Endothelial cell of umbilical vein (primary cell): ENCODE measurements at regions not wholly inside any gene's neighbourhood (a gene's known extent, or its start where the extent isn't known, plus 50 kb on each side); places are given as distances from the start of the nearest gene placed in this dataset.

Experiments used
- BruUV-seq: library from RNA; stranded (reverse); fragments of 400-500 nt; replicated peaks from 2 replicates; lab custom pipeline; 2021; lab: Mats Ljungman, UMichigan
- CTCF ChIA-PET: fragments of 300-600, 350-600 bp; sonication (Branson Sonifier 250); formaldehyde crosslinking; loops from one replicate; lab custom pipeline; 2021; ENCODE audit warnings: antibody characterized with exemption, inconsistent platforms; lab: Charles Lee
- POLR2A ChIA-PET: fragments of 300-600, 350-600 bp; sonication (Branson Sonifier 250); formaldehyde crosslinking; loops from one replicate; lab custom pipeline; 2021; ENCODE audit warnings: antibody characterized with exemption, inconsistent platforms; lab: Charles Lee
- DNase-seq: peaks from one replicate; pipeline ENCODE4 v3.0.0-alpha.2; 2011; ENCODE audit warnings: low read depth, low spot score
- FAIRE-seq: peaks from 2 replicates; lab custom pipeline; 2011; peaks lifted over from hg19 to GRCh38; lab: Jason Lieb, UNC
- H2AFZ ChIP-seq: 2 replicates; pipeline ENCODE4 v1.6.0; 2012; ENCODE audit warnings: low read depth, low read length, control low read depth, inconsistent platforms
- H3K27ac ChIP-seq: 2 replicates; pipeline ENCODE4 v1.5.1; 2011; ENCODE audit warnings: low read depth, mild to moderate bottlenecking, control low read depth, low read length, moderate library complexity; ENCODE audit not compliant: insufficient read depth
- H3K27me3 ChIP-seq, 2 experiments: 2 replicates each; pipeline versions ENCODE4 v1.6.0 to v1.6.1; 2011; ENCODE audit warnings: low read length in 2 of 2, mixed read lengths in 1 of 2; ENCODE audit not compliant: control insufficient read depth in 2 of 2, insufficient read depth in 2 of 2
- H3K36me3 ChIP-seq, 2 experiments: 2 replicates in 1 of 2; 3 replicates in 1 of 2; pipeline ENCODE4 v1.5.1; 2011; ENCODE audit warnings: low read length in 2 of 2, mild to moderate bottlenecking in 1 of 2, moderate library complexity in 1 of 2; ENCODE audit not compliant: control insufficient read depth in 2 of 2, insufficient read depth in 2 of 2; ENCODE audit errors: extremely low read depth in 1 of 2
- H3K4me1 ChIP-seq: 3 replicates; pipeline ENCODE4 v1.5.1; 2011; ENCODE audit warnings: mild to moderate bottlenecking, low read length; ENCODE audit not compliant: control insufficient read depth, insufficient read depth; ENCODE audit errors: extremely low read depth
- H3K4me2 ChIP-seq: 2 replicates; pipeline ENCODE4 v1.6.1; 2011; ENCODE audit warnings: low read length, control low read depth, mixed read lengths; ENCODE audit not compliant: insufficient read depth
- H3K4me3 ChIP-seq, 3 experiments: fragments of 200-600 bp in 1 of 3; sonication (generic), shearing (Covaris generic) in 1 of 3; replicated peaks in 1 of 3; 2 replicates each; pipeline ENCODE4 v1.5.1; 2011 to 2016; ENCODE audit warnings: control low read depth in 3 of 3, low read length in 3 of 3, mild to moderate bottlenecking in 2 of 3, inconsistent platforms in 1 of 3, low read depth in 1 of 3, moderate library complexity in 1 of 3; ENCODE audit not compliant: insufficient read depth in 1 of 3
- H3K79me2 ChIP-seq: 2 replicates; pipeline ENCODE4 v1.6.0; 2012; ENCODE audit warnings: low read length, inconsistent platforms; ENCODE audit not compliant: control insufficient read depth, insufficient read depth
- H3K9ac ChIP-seq: replicated peaks from 2 replicates; pipeline ENCODE3; 2011; ENCODE audit warnings: low read length, control low read depth; ENCODE audit not compliant: insufficient read depth; ENCODE audit errors: extremely low read depth
- H3K9me1 ChIP-seq: replicated peaks from 3 replicates; pipeline ENCODE4 v1.6.0; 2011; ENCODE audit warnings: mild to moderate bottlenecking, low read length; ENCODE audit not compliant: control insufficient read depth, insufficient read depth; ENCODE audit errors: extremely low read depth
- H3K9me3 ChIP-seq: replicated peaks from 2 replicates; pipeline ENCODE4 v1.5.1; 2012; ENCODE audit warnings: low read length, inconsistent platforms; ENCODE audit not compliant: control insufficient read depth, insufficient read depth
- H4K20me1 ChIP-seq: replicated peaks from 2 replicates; pipeline ENCODE3; 2011; ENCODE audit warnings: mild to moderate bottlenecking, low read length; ENCODE audit not compliant: control insufficient read depth, insufficient read depth; ENCODE audit errors: extremely low read depth
- CTCF ChIP-seq, 2 donors: IDR thresholded peaks; 1 replicate in 1 of 2; 2 replicates in 1 of 2; pipeline ENCODE4 v1.5.1; 2011; ENCODE audit warnings: low read length in 2 of 2, mild to moderate bottlenecking in 2 of 2, moderate library complexity in 2 of 2, control low read depth in 1 of 2, inconsistent platforms in 1 of 2, low read depth in 1 of 2; ENCODE audit not compliant: insufficient read depth in 1 of 2; ENCODE audit errors: extremely low read depth in 1 of 2
- FOS ChIP-seq: IDR thresholded peaks from 2 replicates; pipeline ENCODE4 v1.6.1; 2011; ENCODE audit warnings: mild to moderate bottlenecking, low read length, moderate library complexity, borderline replicate concordance; ENCODE audit not compliant: insufficient read depth
- GATA2 ChIP-seq: IDR thresholded peaks from 2 replicates; pipeline ENCODE4 v1.7.0; 2011; ENCODE audit warnings: low read depth, mild to moderate bottlenecking, moderate library complexity, mixed read lengths, low read length; ENCODE audit not compliant: insufficient read length, insufficient read depth
- JUN ChIP-seq: IDR thresholded peaks from 2 replicates; pipeline ENCODE4 v1.6.1; 2011; ENCODE audit warnings: borderline replicate concordance, low read depth; ENCODE audit not compliant: insufficient read length, insufficient read depth
- MAX ChIP-seq: IDR thresholded peaks from 2 replicates; pipeline ENCODE4 v1.6.1; 2011; ENCODE audit not compliant: insufficient read depth, insufficient read length
- MYC ChIP-seq: IDR thresholded peaks from one replicate; pipeline ENCODE4 v1.6.1; 2011; ENCODE audit warnings: mild to moderate bottlenecking, low read depth, low read length
- POLR2A ChIP-seq: IDR thresholded peaks from 2 replicates; pipeline ENCODE4 v1.6.1; 2012; ENCODE audit warnings: low read depth, mild to moderate bottlenecking, control low read depth, low read length
- POLR2AphosphoS5 ChIP-seq: IDR thresholded peaks from 2 replicates; pipeline ENCODE4 v1.6.1; 2012; ENCODE audit warnings: low read depth, mild to moderate bottlenecking, control low read depth, low read length, moderate library complexity; ENCODE audit not compliant: insufficient read depth
- dilution Hi-C: fragments of 300-500 bp; cut with MboI; formaldehyde crosslinking; loops from one replicate; pipeline ENCODE4 v1.15.0; 2019; ENCODE audit warnings: low sequenced_read_pairs; ENCODE audit not compliant: extremely low pct_ligation_motif_present
- intact Hi-C: fragments of 100-400 bp; cut with micrococcal nuclease; formaldehyde crosslinking; loops from one replicate; pipeline ENCODE4 v1.10.0; 2022

DNA sequence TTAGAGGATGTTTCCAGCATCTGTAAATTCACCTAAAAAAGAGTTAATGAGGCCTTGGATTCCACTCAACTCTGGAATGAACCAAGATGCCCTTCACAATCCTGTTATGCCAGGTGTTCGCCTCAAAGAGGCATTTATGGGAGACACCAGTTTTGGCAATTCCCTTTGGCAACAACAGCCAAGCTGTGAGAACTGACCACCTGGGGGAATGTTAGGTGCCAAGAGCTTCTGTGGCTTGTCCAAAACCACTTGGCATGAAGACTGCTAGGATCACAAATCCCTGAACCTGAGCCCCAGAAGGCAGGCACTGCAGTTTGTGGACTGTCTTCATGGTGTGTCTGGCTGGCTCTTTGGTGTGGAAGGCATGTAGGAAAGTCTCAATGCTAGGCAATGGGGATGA is 164.4 kb upstream of the BDNF start:
- no peak for FAIRE-seq
- H3K79me2 ChIP-seq: no peaks in the 10 kb centered on the region
- intact Hi-C loops: no loop called here
- no TSS peak for BruUV-seq
- peaks cover 1 to 3% of the 10 kb centered on the region in 2 experiments for H3K27me3 ChIP-seq
- no peaks in the 10 kb centered on the region for H3K36me3 ChIP-seq
- H3K9ac ChIP-seq: no peak overlapping the region
- dilution Hi-C loops: no loop called here
- no peak for DNase-seq
- H3K27ac ChIP-seq: no peak overlapping the region
- H3K9me3 ChIP-seq: no peaks in the 10 kb centered on the region
- H2AFZ ChIP-seq: no peak overlapping the region
- CTCF ChIA-PET: interaction anchor here (1.4 kb wide), 1 partner anchor 8 kb away, joined by 3 read pairs; no protein-coding TSS in a partner anchor
- TF ChIP-seq MYC (no peak), FOS (no peak), POLR2A (no peak), CTCF (IDR thresholded peaks at IDR 0.05; ENCODE audit: extremely low read depth in 1 of 2, insufficient read depth in 1 of 2, low read depth in 1 of 2, low read length in 2 of 2) (no peak), JUN (no peak), GATA2 (no peak), MAX (no peak), POLR2AphosphoS5 (no peak)
- no peak overlapping the region for H3K4me2 ChIP-seq
- H4K20me1 ChIP-seq: no peaks in the 10 kb centered on the region
- no peaks in the 10 kb centered on the region for H3K4me1 ChIP-seq
- H3K9me1 ChIP-seq: no peaks in the 10 kb centered on the region
- POLR2A ChIA-PET: no interaction called here
- no peak overlapping the region for H3K4me3 ChIP-seq
